DND-41 (cell line): ENCODE measurements at regions not wholly inside any gene's neighbourhood (a gene's known extent, or its start where the extent isn't known, plus 50 kb on each side); places are given as distances from the start of the nearest gene placed in this dataset.

Source experiments
- CTCF ChIP-seq: IDR thresholded peaks from 2 replicates; pipeline ENCODE4 v1.5.1; 2012; ENCODE audit warnings: borderline replicate concordance, low read length, moderate library complexity, mild to moderate bottlenecking; ENCODE audit not compliant: poor library complexity, severe bottlenecking; ENCODE audit errors: extremely low read depth
- EZH2 ChIP-seq: IDR thresholded peaks from 3 replicates; pipeline ENCODE4 v1.6.1; 2012; ENCODE audit warnings: borderline replicate concordance, low read depth, mild to moderate bottlenecking, moderate library complexity, low read length, inconsistent platforms; ENCODE audit not compliant: severe bottlenecking

- TF ChIP-seq CTCF, result no peak
- no peak for TF ChIP-seq EZH2
Observed at GRCh38 chr5:87906962-87907361, 361.7 kb downstream of the TMEM161B start.
